ENCODE measurements at regions not wholly inside any gene's neighbourhood (a gene's known extent, or its start where the extent isn't known, plus 50 kb on each side); places are given as distances from the start of the nearest gene placed in this dataset.

DNA sequence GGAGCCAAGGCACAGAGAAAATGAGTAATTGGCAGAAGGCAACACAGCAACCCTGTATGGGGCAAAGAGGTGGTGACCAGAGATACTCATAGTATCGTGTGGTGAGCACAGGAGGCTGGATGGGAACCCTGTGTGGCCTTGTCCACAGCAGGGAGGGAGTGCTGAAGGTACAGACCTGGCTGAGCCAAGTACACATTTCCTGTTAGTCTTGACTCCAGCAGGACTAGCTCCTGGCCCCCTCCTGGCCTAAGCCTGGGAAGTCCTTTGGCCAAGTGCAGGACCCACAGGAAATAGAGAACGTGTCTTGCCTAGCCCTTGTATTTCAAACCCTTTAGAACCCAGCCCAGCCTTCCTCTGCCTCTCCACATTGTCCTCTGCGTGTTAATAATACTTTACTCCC lies 289.8 kb upstream of the PWP1 start:
- TF ChIP-seq CTCF (conservative IDR thresholded peaks at IDR 0.05) = no peak
- no peak for TF ChIP-seq ZFX (IDR thresholded peaks at IDR 0.05)
